ENCODE measurements at regions not wholly inside any gene's neighbourhood (a gene's known extent, or its start where the extent isn't known, plus 50 kb on each side); places are given as distances from the start of the nearest gene placed in this dataset.

GRCh38 chr6:166877906-166878305 is 78.4 kb downstream of the RNASET2 start:
- no peak for DNase-seq (ENCODE audit: low read depth in 2 of 2, low spot score in 1 of 2)

- no peak for DNase-seq (ENCODE audit: low read depth in 2 of 2, low spot score in 1 of 2)
Observed at GRCh38 chr6:166877349-166877748, 79.0 kb downstream of the RNASET2 start.

- no peak for DNase-seq (ENCODE audit: low read depth in 2 of 2, low spot score in 1 of 2)
Observed at GRCh38 chr6:166872531-166873009, 83.8 kb downstream of the RNASET2 start.

GRCh38 chr6:166870602-166871208 is 85.6 kb downstream of the RNASET2 start:
- no peak for DNase-seq (ENCODE audit: low read depth in 2 of 2, low spot score in 1 of 2)

- no peak for DNase-seq (ENCODE audit: low read depth in 2 of 2, low spot score in 1 of 2)
Observed at GRCh38 chr6:166866839-166867637, 89.3 kb downstream of the RNASET2 start.

DNA sequence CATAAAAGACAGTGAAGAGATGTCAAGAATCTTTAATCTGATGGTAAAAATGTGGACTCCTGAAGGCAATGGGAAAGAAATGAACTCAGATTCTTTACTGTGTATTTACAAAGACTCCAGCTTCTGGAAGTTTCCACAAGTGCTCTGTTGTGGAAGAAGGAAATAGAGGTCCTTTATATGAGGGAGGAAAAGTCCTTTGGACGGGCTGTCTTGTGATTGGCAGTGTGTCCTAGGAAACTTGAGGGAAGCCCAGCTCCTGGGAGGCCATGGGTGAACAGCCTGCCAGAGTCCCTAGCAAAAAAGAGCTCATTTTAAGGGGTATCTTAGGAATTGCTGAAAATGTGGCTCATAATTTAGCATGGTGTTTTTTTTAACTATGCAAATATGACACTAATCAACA is 92.0 kb downstream of the RNASET2 start:
- no peak for DNase-seq (ENCODE audit: low read depth in 2 of 2, low spot score in 1 of 2)

GRCh38 chr6:166862978-166863530 is 93.3 kb downstream of the RNASET2 start:
- DNase-seq (ENCODE audit: low read depth in 2 of 2, low spot score in 1 of 2) = no peak

- DNase-seq (ENCODE audit: low read depth in 2 of 2, low spot score in 1 of 2) = no peak
Observed at GRCh38 chr6:166862287-166862977, 93.9 kb downstream of the RNASET2 start.

GRCh38 chr6:166861961-166862286 is 94.4 kb downstream of the RNASET2 start:
- DNase-seq (ENCODE audit: low read depth in 2 of 2, low spot score in 1 of 2) = no peak

DNA sequence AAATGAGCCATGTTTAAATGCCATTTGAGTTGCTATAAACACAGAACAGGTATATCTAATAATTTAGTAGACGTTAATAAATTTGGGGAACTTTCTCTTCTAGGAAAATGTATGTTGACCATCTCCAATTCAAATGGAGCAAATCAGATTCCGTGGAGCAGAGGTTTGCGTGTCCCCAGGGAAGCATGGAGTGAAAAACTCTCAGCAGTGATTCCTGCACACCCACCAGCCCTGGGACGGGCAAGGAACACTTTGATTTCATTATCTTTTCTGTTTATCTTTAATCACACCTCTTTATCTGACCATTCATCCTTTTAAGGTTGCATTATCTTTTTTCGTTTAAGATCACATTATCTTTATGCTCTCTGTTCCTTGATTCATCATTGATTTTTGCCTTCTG is 95.0 kb downstream of the RNASET2 start:
- no peak for DNase-seq (ENCODE audit: low read depth in 2 of 2, low spot score in 1 of 2)

GRCh38 chr6:166860392-166860791 is 96.0 kb downstream of the RNASET2 start:
- no peak for DNase-seq (ENCODE audit: low read depth in 2 of 2, low spot score in 1 of 2)

DNA sequence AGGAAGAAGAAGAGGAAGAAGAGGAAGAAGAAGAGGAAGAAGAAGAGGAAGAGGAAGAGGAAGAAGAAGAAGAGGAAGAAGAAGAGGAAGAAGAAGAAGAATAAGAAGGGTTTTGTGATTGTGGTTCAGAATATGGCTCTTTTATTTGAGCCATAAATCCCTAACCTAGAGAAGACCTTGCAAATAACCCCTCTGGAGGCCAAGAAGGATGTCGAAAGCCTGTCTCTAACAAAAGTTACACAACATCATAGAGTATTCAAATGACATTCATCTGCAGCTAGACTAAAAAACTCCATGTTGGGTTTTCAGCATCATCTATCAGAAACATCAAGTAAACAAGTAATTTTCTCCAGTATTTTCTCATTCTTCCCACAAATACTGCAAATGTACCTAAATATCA is 100.9 kb downstream of the RNASET2 start:
- no peak for DNase-seq (ENCODE audit: low read depth in 2 of 2, low spot score in 1 of 2)

GRCh38 chr6:166853371-166854325 is 102.7 kb downstream of the RNASET2 start:
- DNase-seq (ENCODE audit: low read depth in 2 of 2, low spot score in 1 of 2) = no peak

GRCh38 chr6:166852451-166852975 is 103.8 kb downstream of the RNASET2 start:
- no peak for DNase-seq (ENCODE audit: low read depth in 2 of 2, low spot score in 1 of 2)

GRCh38 chr6:166851911-166852310 is 104.4 kb downstream of the RNASET2 start:
- no peak for DNase-seq (ENCODE audit: low read depth in 2 of 2, low spot score in 1 of 2)

DNA sequence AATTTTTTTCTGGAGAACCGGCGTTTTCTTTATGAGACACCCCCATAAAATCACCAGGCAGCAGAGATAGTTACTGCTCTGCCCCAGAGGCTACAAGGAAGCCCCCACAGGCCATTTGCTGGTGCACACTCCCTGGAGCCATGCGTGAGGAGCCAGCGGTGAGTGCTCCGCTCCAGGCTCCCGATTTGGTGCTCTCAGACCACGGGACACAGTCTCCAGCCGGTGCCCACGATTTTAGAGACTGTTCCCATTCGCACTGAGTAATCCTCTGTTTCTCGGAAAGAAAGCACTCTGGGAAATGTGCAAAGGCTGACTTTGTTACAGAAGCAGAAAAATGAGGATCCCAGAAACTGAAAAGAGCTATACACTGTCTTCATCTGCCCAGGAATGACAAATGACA is 104.9 kb downstream of the RNASET2 start:
- DNase-seq (ENCODE audit: low read depth in 2 of 2, low spot score in 1 of 2) = no peak

GRCh38 chr6:166850677-166851076 is 105.7 kb downstream of the RNASET2 start:
- DNase-seq (ENCODE audit: low read depth in 2 of 2, low spot score in 1 of 2) = no peak

- DNase-seq (ENCODE audit: low read depth in 2 of 2, low spot score in 1 of 2) = no peak
Observed at GRCh38 chr6:166849749-166850183, 106.6 kb downstream of the RNASET2 start.

GRCh38 chr6:166848979-166849748 is 107.2 kb downstream of the RNASET2 start:
- no peak for DNase-seq (ENCODE audit: low read depth in 2 of 2, low spot score in 1 of 2)
